HG03135 (cell line): ENCODE measurements at regions not wholly inside any gene's neighbourhood (a gene's known extent, or its start where the extent isn't known, plus 50 kb on each side); places are given as distances from the start of the nearest gene placed in this dataset.
"Not testable (repeated sequence)": the region's sequence is repeated elsewhere in the genome, so short reads cannot be mapped to it uniquely, and the experiment has no call there.

Experiments
- ATAC-seq: cut with Tn5 transposase; IDR thresholded peaks from one replicate; pipeline ENCODE4 v1.9.1; 2021; ENCODE audit warnings: mild to moderate bottlenecking, moderate library complexity; ENCODE audit not compliant: unreplicated experiment

- no peak for ATAC-seq
These were observed 54.7 kb upstream of the PGM2 start for GRCh38 chr4:37771771-37772170.

GRCh38 chr4:37770016-37770415 is 56.5 kb upstream of the PGM2 start:
- ATAC-seq: no peak

GRCh38 chr4:37769391-37769989 is 57.0 kb upstream of the PGM2 start:
- no peak for ATAC-seq

GRCh38 chr4:37767546-37767945 is 58.9 kb upstream of the PGM2 start:
- no peak for ATAC-seq

GRCh38 chr4:37767019-37767418 is 59.5 kb upstream of the PGM2 start:
- ATAC-seq: no peak

GRCh38 chr4:37765741-37766140 is 60.7 kb upstream of the PGM2 start:
- no peak for ATAC-seq

- no peak for ATAC-seq
These were observed 62.7 kb upstream of the PGM2 start for GRCh38 chr4:37763831-37764230.

- ATAC-seq: no peak
These were observed 63.5 kb upstream of the PGM2 start for GRCh38 chr4:37762991-37763368.

- no peak for ATAC-seq
These were observed 64.0 kb upstream of the PGM2 start for GRCh38 chr4:37762294-37762990.

- no peak for ATAC-seq
These were observed 65.6 kb upstream of the PGM2 start for GRCh38 chr4:37760840-37761239.

- no peak for ATAC-seq
These were observed 66.7 kb upstream of the PGM2 start for GRCh38 chr4:37759833-37760232.

GRCh38 chr4:37758226-37758625 is 68.3 kb upstream of the PGM2 start:
- ATAC-seq: no peak

- ATAC-seq: no peak
These were observed 68.7 kb upstream of the PGM2 start for GRCh38 chr4:37757761-37758160.

- ATAC-seq: no peak
These were observed 69.4 kb upstream of the PGM2 start for GRCh38 chr4:37757121-37757520.

GRCh38 chr4:37754410-37755185 is 68.4 kb upstream of the RELL1 start:
- ATAC-seq: no peak

GRCh38 chr4:37749398-37749988 is 63.3 kb upstream of the RELL1 start:
- ATAC-seq: peak; percentile 55

- ATAC-seq: no peak
These were observed 62.3 kb upstream of the RELL1 start for GRCh38 chr4:37748485-37748884.

GRCh38 chr4:37747772-37748330 is 61.7 kb upstream of the RELL1 start:
- no peak for ATAC-seq

GRCh38 chr4:37746852-37747251 is 60.7 kb upstream of the RELL1 start:
- not testable (repeated sequence) for ATAC-seq

- no peak for ATAC-seq
These were observed 59.8 kb upstream of the RELL1 start for GRCh38 chr4:37745946-37746345.

- no peak for ATAC-seq
These were observed 56.0 kb upstream of the RELL1 start for GRCh38 chr4:37742149-37742548.
